ENCODE measurements at regions not wholly inside any gene's neighbourhood (a gene's known extent, or its start where the extent isn't known, plus 50 kb on each side); places are given as distances from the start of the nearest gene placed in this dataset.

GRCh38 chr2:236852977-236853374 lies 232.7 kb upstream of the COPS8 start:
- H3K9me3 ChIP-seq (ENCODE audit: control insufficient read depth, low read length), result no peaks in the 10 kb centered on the region
- no peak for DNase-seq
- no peaks in the 10 kb centered on the region for H3K4me1 ChIP-seq (ENCODE audit: control insufficient read depth, insufficient read depth, low read length)
- H3K27ac ChIP-seq (ENCODE audit: low read length), result peak overlapping the region; percentile 31
- H3K4me3 ChIP-seq (ENCODE audit: low read length), result no peak overlapping the region
- no peaks in the 10 kb centered on the region for H3K27me3 ChIP-seq (ENCODE audit: control insufficient read depth, insufficient read depth)
- intact Hi-C loops (cut with DNase I), result no loop called here
- 41% methylated on average over 6 of the region's 6 CpGs for whole genome bisulfite sequencing
- no peak for ATAC-seq

- peak; percentile 26 to 70 (median 45) for DNase-seq
- intact Hi-C loops (cut with DNase I), result no loop called here
- 83% methylated on average over 13 of the region's 13 CpGs for WGBS
Measured at GRCh38 chr2:236853585-236854051, 232.1 kb upstream of the COPS8 start.

GRCh38 chr2:236855176-236855865 lies 230.4 kb upstream of the COPS8 start:
- WGBS, result 95% methylated on average over 9 of the region's 9 CpGs
- H3K4me1 ChIP-seq (ENCODE audit: control insufficient read depth, insufficient read depth, low read length), result no peaks in the 10 kb centered on the region
- intact Hi-C loops (cut with DNase I), result no loop called here
- no peak overlapping the region for H3K4me3 ChIP-seq (ENCODE audit: low read length)
- H3K27me3 ChIP-seq (ENCODE audit: control insufficient read depth, insufficient read depth), result no peaks in the 10 kb centered on the region
- DNase-seq (no peak), ATAC-seq (no peak)
- no peak overlapping the region for H3K27ac ChIP-seq (ENCODE audit: low read length)
- no peaks in the 10 kb centered on the region for H3K9me3 ChIP-seq (ENCODE audit: control insufficient read depth, low read length)

More at GRCh38 chr2:236853585-236854051, 232.1 kb upstream of the COPS8 start:
- Histone ChIP-seq H3K9me3 (ENCODE audit: control insufficient read depth, low read length) (no peaks in the 10 kb centered on the region), H3K27me3 (ENCODE audit: control insufficient read depth, insufficient read depth) (no peaks in the 10 kb centered on the region), H3K27ac (ENCODE audit: low read length) (no peak overlapping the region), H3K4me1 (ENCODE audit: control insufficient read depth, insufficient read depth, low read length) (no peaks in the 10 kb centered on the region), H3K4me3 (ENCODE audit: low read length) (no peak overlapping the region)
- ATAC-seq, result peak; percentile 35 to 74

- DNase-seq (no peak), ATAC-seq (no peak)
- intact Hi-C loops (cut with DNase I), result no loop called here
- Histone ChIP-seq H3K27me3 (ENCODE audit: control insufficient read depth, insufficient read depth) (no peaks in the 10 kb centered on the region), H3K4me3 (ENCODE audit: low read length) (no peak overlapping the region), H3K27ac (ENCODE audit: low read length) (no peak overlapping the region), H3K9me3 (ENCODE audit: control insufficient read depth, low read length) (no peaks in the 10 kb centered on the region), H3K4me1 (ENCODE audit: control insufficient read depth, insufficient read depth, low read length) (no peaks in the 10 kb centered on the region)
- 76% methylated on average over 22 of the region's 22 CpGs for WGBS
Measured at GRCh38 chr2:236855866-236856847, 229.5 kb upstream of the COPS8 start.

- H3K27me3 ChIP-seq (ENCODE audit: control insufficient read depth, insufficient read depth), result no peaks in the 10 kb centered on the region
- intact Hi-C loops (cut with DNase I), result no loop called here
- H3K4me3 ChIP-seq (ENCODE audit: low read length), result no peak overlapping the region
- WGBS, result 45% methylated on average over 3 of the region's 3 CpGs
- H3K9me3 ChIP-seq (ENCODE audit: control insufficient read depth, low read length), result no peaks in the 10 kb centered on the region
- H3K4me1 ChIP-seq (ENCODE audit: control insufficient read depth, insufficient read depth, low read length), result no peaks in the 10 kb centered on the region
- no peak overlapping the region for H3K27ac ChIP-seq (ENCODE audit: low read length)
- no peak for DNase-seq
- no peak for ATAC-seq
Measured at GRCh38 chr2:236856848-236857235, 228.8 kb upstream of the COPS8 start.

GRCh38 chr2:236857246-236857645 lies 228.4 kb upstream of the COPS8 start:
- WGBS, result 59% methylated on average over 10 of the region's 10 CpGs
- DNase-seq, result no peak
- intact Hi-C loops (cut with DNase I), result no loop called here
- H3K4me1 ChIP-seq (ENCODE audit: control insufficient read depth, insufficient read depth, low read length), result no peaks in the 10 kb centered on the region
- no peaks in the 10 kb centered on the region for H3K9me3 ChIP-seq (ENCODE audit: control insufficient read depth, low read length)
- H3K27ac ChIP-seq (ENCODE audit: low read length), result no peak overlapping the region
- no peak for ATAC-seq
- H3K4me3 ChIP-seq (ENCODE audit: low read length), result no peak overlapping the region
- no peaks in the 10 kb centered on the region for H3K27me3 ChIP-seq (ENCODE audit: control insufficient read depth, insufficient read depth)

- ATAC-seq (no peak), DNase-seq (no peak)
- no peaks in the 10 kb centered on the region for H3K9me3 ChIP-seq (ENCODE audit: control insufficient read depth, low read length)
- H3K4me1 ChIP-seq (ENCODE audit: control insufficient read depth, insufficient read depth, low read length), result no peaks in the 10 kb centered on the region
- no peak overlapping the region for H3K27ac ChIP-seq (ENCODE audit: low read length)
- H3K4me3 ChIP-seq (ENCODE audit: low read length), result no peak overlapping the region
- intact Hi-C loops (cut with DNase I), result no loop called here
- 93% methylated on average over 7 of the region's 7 CpGs for WGBS
- no peaks in the 10 kb centered on the region for H3K27me3 ChIP-seq (ENCODE audit: control insufficient read depth, insufficient read depth)
Measured at GRCh38 chr2:236857781-236858180, 227.9 kb upstream of the COPS8 start.

GRCh38 chr2:236858661-236859060 lies 227.0 kb upstream of the COPS8 start:
- ATAC-seq (no peak), DNase-seq (no peak)
- Histone ChIP-seq H3K4me1 (ENCODE audit: control insufficient read depth, insufficient read depth, low read length) (no peaks in the 10 kb centered on the region), H3K4me3 (ENCODE audit: low read length) (no peak overlapping the region), H3K27ac (ENCODE audit: low read length) (no peak overlapping the region), H3K27me3 (ENCODE audit: control insufficient read depth, insufficient read depth) (no peaks in the 10 kb centered on the region), H3K9me3 (ENCODE audit: control insufficient read depth, low read length) (no peaks in the 10 kb centered on the region)
- WGBS, result 91% methylated on average over 5 of the region's 5 CpGs
- intact Hi-C loops (cut with DNase I), result no loop called here

GRCh38 chr2:236859908-236860307 lies 225.8 kb upstream of the COPS8 start:
- H3K9me3 ChIP-seq (ENCODE audit: control insufficient read depth, low read length), result no peaks in the 10 kb centered on the region
- H3K27me3 ChIP-seq (ENCODE audit: control insufficient read depth, insufficient read depth), result no peaks in the 10 kb centered on the region
- WGBS, result 79% methylated on average over 7 of the region's 7 CpGs
- DNase-seq (no peak), ATAC-seq (no peak)
- H3K4me3 ChIP-seq (ENCODE audit: low read length), result no peak overlapping the region
- no peaks in the 10 kb centered on the region for H3K4me1 ChIP-seq (ENCODE audit: control insufficient read depth, insufficient read depth, low read length)
- intact Hi-C loops (cut with DNase I), result no loop called here
- H3K27ac ChIP-seq (ENCODE audit: low read length), result no peak overlapping the region

GRCh38 chr2:236861196-236861875 lies 224.4 kb upstream of the COPS8 start:
- Histone ChIP-seq H3K4me1 (ENCODE audit: control insufficient read depth, insufficient read depth, low read length) (no peaks in the 10 kb centered on the region), H3K27me3 (ENCODE audit: control insufficient read depth, insufficient read depth) (no peaks in the 10 kb centered on the region), H3K9me3 (ENCODE audit: control insufficient read depth, low read length) (no peaks in the 10 kb centered on the region), H3K27ac (ENCODE audit: low read length) (no peak overlapping the region), H3K4me3 (ENCODE audit: low read length) (no peak overlapping the region)
- intact Hi-C loops (cut with DNase I), result no loop called here
- DNase-seq (no peak), ATAC-seq (no peak)
- WGBS, result 90% methylated on average over 8 of the region's 8 CpGs

- 91% methylated on average over 2 of the region's 2 CpGs for WGBS
- ATAC-seq (no peak), DNase-seq (no peak)
- H3K9me3 ChIP-seq (ENCODE audit: control insufficient read depth, low read length), result no peaks in the 10 kb centered on the region
- H3K4me1 ChIP-seq (ENCODE audit: control insufficient read depth, insufficient read depth, low read length), result no peaks in the 10 kb centered on the region
- H3K27ac ChIP-seq (ENCODE audit: low read length), result no peak overlapping the region
- H3K27me3 ChIP-seq (ENCODE audit: control insufficient read depth, insufficient read depth), result no peaks in the 10 kb centered on the region
- H3K4me3 ChIP-seq (ENCODE audit: low read length), result no peak overlapping the region
- intact Hi-C loops (cut with DNase I), result no loop called here
Measured at GRCh38 chr2:236861944-236862343, 223.7 kb upstream of the COPS8 start.

Measured in right cardiac atrium (tissue), 5 donors.